ENCODE measurements at regions not wholly inside any gene's neighbourhood (a gene's known extent, or its start where the extent isn't known, plus 50 kb on each side); places are given as distances from the start of the nearest gene placed in this dataset.

DNA sequence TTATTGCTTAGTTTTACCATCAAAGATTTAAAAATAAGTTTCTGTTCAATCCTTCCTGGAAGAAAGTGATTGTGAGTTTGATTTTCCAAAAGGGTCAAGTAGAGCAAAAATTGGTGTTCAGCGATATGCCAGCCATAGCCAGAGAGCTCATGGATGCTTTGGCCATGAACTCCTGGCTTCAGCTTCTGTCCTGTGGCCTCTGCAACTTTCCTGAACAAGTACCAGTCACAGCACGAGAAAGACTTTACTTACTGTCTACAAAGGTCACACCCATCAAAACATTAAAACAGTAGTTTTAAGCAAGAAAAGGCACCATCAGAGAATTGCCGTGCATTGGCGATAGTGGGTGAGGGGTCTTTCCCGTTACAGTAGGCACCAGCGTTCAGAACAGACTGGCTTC lies 753.0 kb upstream of the SGCG start:
- in situ Hi-C loops (cut with HindIII; ENCODE audit: low pct_unique_long_range_greater_than_20kb, low sequenced_read_pairs) (no loop called here), intact Hi-C loops (cut with micrococcal nuclease; ENCODE audit: unreplicated experiment) (no loop called here)
- H3K36me3 ChIP-seq (ENCODE audit: control insufficient read depth, insufficient read depth, low read length), result no peaks in the 10 kb centered on the region
- ATAC-seq (no peak), DNase-seq (ENCODE audit: low read depth, low spot score) (no peak)
- H3K27me3 ChIP-seq (ENCODE audit: control insufficient read depth, insufficient read depth, low read length), result no peaks in the 10 kb centered on the region
- ChIA-PET CTCF (no interaction called here), POLR2A (no interaction called here)
- no peaks in the 10 kb centered on the region for H3K9me3 ChIP-seq (ENCODE audit: control insufficient read depth, insufficient read depth, low read depth, low read length)
- no TSS peak for BruUV-seq (replicated peaks)
- H3K27ac ChIP-seq (ENCODE audit: low read length), result no peak overlapping the region
- H3K4me3 ChIP-seq (ENCODE audit: low read depth in 2 of 2, low read length in 2 of 2), result no peak overlapping the region
- H3K4me1 ChIP-seq (ENCODE audit: control insufficient read depth, insufficient read depth, low read length), result no peaks in the 10 kb centered on the region
- TF ChIP-seq SIN3A (IDR thresholded peaks at IDR 0.05; ENCODE audit: borderline replicate concordance, insufficient read depth, low read depth, low read length) (no peak), TCF7L2 (IDR thresholded peaks at IDR 0.05; ENCODE audit: low read depth, low read length) (no peak), POLR2AphosphoS5 (IDR thresholded peaks at IDR 0.05; ENCODE audit: low read depth, low read length) (no peak)
- TF ChIP-seq, protein P1, sequence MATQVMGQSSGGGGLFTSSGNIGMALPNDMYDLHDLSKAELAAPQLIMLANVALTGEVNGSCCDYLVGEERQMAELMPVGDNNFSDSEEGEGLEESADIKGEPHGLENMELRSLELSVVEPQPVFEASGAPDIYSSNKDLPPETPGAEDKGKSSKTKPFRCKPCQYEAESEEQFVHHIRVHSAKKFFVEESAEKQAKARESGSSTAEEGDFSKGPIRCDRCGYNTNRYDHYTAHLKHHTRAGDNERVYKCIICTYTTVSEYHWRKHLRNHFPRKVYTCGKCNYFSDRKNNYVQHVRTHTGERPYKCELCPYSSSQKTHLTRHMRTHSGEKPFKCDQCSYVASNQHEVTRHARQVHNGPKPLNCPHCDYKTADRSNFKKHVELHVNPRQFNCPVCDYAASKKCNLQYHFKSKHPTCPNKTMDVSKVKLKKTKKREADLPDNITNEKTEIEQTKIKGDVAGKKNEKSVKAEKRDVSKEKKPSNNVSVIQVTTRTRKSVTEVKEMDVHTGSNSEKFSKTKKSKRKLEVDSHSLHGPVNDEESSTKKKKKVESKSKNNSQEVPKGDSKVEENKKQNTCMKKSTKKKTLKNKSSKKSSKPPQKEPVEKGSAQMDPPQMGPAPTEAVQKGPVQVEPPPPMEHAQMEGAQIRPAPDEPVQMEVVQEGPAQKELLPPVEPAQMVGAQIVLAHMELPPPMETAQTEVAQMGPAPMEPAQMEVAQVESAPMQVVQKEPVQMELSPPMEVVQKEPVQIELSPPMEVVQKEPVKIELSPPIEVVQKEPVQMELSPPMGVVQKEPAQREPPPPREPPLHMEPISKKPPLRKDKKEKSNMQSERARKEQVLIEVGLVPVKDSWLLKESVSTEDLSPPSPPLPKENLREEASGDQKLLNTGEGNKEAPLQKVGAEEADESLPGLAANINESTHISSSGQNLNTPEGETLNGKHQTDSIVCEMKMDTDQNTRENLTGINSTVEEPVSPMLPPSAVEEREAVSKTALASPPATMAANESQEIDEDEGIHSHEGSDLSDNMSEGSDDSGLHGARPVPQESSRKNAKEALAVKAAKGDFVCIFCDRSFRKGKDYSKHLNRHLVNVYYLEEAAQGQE (IDR thresholded peaks at IDR 0.05; ENCODE audit: insufficient read depth in 1 of 2, low read depth in 2 of 2, low read length in 1 of 2), result no peak
- TF ChIP-seq, protein P2, sequence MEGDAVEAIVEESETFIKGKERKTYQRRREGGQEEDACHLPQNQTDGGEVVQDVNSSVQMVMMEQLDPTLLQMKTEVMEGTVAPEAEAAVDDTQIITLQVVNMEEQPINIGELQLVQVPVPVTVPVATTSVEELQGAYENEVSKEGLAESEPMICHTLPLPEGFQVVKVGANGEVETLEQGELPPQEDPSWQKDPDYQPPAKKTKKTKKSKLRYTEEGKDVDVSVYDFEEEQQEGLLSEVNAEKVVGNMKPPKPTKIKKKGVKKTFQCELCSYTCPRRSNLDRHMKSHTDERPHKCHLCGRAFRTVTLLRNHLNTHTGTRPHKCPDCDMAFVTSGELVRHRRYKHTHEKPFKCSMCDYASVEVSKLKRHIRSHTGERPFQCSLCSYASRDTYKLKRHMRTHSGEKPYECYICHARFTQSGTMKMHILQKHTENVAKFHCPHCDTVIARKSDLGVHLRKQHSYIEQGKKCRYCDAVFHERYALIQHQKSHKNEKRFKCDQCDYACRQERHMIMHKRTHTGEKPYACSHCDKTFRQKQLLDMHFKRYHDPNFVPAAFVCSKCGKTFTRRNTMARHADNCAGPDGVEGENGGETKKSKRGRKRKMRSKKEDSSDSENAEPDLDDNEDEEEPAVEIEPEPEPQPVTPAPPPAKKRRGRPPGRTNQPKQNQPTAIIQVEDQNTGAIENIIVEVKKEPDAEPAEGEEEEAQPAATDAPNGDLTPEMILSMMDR (IDR thresholded peaks at IDR 0.05), result no peak

DNA sequence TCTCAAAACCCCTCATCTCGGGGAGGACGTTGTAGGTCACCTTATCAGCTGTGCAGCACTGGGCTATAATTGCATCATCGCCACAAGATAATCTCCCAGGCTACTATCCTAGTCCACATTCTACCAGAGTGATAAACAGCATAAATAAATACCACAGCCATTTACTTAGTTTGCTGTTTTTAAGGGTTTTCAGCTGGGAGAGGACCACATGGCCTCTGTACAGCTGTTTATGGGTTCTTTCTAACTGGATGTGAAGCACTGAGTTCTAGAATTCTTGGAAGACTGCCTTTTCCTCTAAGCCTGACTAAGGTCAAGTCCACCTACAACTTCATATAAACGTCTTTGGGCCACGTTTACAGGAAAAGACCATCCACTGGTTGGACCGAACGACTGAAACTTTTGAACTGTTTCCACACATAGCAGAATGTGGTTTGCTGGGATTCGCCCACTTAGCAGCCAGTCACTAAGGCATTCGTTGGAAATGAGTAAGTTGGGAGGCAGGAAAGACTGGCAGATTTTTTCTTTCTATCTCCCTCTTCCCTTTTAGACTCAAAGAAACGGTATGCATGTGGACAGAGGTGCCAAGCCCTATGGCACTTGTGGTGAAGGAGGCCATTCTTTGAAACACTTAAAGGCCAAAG lies 752.5 kb upstream of the SGCG start:
- TF ChIP-seq, protein P1 (IDR thresholded peaks at IDR 0.05; ENCODE audit: insufficient read depth in 1 of 2, low read depth in 2 of 2, low read length in 1 of 2), result no peak
- TF ChIP-seq SIN3A (IDR thresholded peaks at IDR 0.05; ENCODE audit: borderline replicate concordance, insufficient read depth, low read depth, low read length) (no peak), POLR2AphosphoS5 (IDR thresholded peaks at IDR 0.05; ENCODE audit: low read depth, low read length) (no peak), TCF7L2 (IDR thresholded peaks at IDR 0.05; ENCODE audit: low read depth, low read length) (no peak)
- TF ChIP-seq, protein P2 (IDR thresholded peaks at IDR 0.05), result no peak
- Histone ChIP-seq H3K9me3 (ENCODE audit: control insufficient read depth, insufficient read depth, low read depth, low read length) (no peaks in the 10 kb centered on the region), H3K36me3 (ENCODE audit: control insufficient read depth, insufficient read depth, low read length) (no peaks in the 10 kb centered on the region), H3K27ac (ENCODE audit: low read length) (no peak overlapping the region), H3K4me3 (ENCODE audit: low read depth in 2 of 2, low read length in 2 of 2) (no peak overlapping the region), H3K27me3 (ENCODE audit: control insufficient read depth, insufficient read depth, low read length) (no peaks in the 10 kb centered on the region), H3K4me1 (ENCODE audit: control insufficient read depth, insufficient read depth, low read length) (no peaks in the 10 kb centered on the region)
- intact Hi-C loops (cut with micrococcal nuclease; ENCODE audit: unreplicated experiment) (no loop called here), in situ Hi-C loops (cut with HindIII; ENCODE audit: low pct_unique_long_range_greater_than_20kb, low sequenced_read_pairs) (no loop called here)
- BruUV-seq (replicated peaks), result no TSS peak
- POLR2A ChIA-PET, result no interaction called here
- no peak for ATAC-seq
- CTCF ChIA-PET, result no interaction called here
- DNase-seq (ENCODE audit: low read depth, low spot score), result no peak
